Globus pallidus (tissue), 1 donor: ENCODE measurements at regions not wholly inside any gene's neighbourhood (a gene's known extent, or its start where the extent isn't known, plus 50 kb on each side); places are given as distances from the start of the nearest gene placed in this dataset.
A peak's percentile ranks its signal among the peaks of the same experiment; 100 is the strongest.

ENCODE experiments used
- DNase-seq: peaks from one replicate; pipeline ENCODE4 v3.0.0-alpha.2; 2015; ENCODE audit warnings: low spot score

- DNase-seq = no peak
These were observed 90.3 kb upstream of the TMEM17 start for GRCh38 chr2:62596061-62596921.

DNA sequence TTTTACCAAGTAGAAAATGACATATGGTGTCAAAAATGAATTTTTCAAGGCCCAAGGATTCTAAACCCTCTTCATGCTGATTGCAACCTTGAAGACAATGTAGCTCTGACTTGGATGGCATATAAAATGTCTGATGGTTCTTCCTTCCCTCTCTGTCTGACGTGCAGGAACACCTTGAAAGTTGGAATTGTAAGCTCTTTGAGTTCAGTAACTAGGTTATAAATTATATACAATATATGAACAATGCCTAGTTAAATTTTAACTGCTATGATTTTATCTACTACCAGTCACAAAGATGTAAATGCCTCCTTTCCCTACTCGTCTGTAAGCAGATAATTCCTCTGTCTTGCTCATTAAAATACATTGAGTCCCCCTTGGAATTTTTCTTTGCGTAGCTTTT is 89.5 kb upstream of the TMEM17 start:
- DNase-seq = no peak

GRCh38 chr2:62593825-62594224 is 87.8 kb upstream of the TMEM17 start:
- DNase-seq = no peak

DNA sequence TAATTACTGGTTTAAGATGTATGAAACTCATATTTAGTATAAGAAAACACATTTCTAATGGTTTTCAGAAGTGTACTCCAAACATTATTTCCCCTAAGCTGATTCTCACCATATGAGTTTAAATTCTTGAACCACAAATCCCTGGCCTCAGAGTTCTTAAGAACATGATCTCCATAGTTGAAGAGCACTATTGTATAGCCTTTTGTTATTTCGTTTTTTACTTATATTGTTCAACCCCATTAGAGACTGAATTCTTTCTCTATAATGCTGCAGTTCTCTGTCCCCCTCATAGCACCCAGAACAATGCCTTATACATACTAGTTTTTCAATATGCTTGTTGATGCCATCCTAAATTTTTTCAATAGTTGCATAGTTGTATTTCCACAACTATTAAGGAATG is 85.5 kb upstream of the TMEM17 start:
- no peak for DNase-seq

DNA sequence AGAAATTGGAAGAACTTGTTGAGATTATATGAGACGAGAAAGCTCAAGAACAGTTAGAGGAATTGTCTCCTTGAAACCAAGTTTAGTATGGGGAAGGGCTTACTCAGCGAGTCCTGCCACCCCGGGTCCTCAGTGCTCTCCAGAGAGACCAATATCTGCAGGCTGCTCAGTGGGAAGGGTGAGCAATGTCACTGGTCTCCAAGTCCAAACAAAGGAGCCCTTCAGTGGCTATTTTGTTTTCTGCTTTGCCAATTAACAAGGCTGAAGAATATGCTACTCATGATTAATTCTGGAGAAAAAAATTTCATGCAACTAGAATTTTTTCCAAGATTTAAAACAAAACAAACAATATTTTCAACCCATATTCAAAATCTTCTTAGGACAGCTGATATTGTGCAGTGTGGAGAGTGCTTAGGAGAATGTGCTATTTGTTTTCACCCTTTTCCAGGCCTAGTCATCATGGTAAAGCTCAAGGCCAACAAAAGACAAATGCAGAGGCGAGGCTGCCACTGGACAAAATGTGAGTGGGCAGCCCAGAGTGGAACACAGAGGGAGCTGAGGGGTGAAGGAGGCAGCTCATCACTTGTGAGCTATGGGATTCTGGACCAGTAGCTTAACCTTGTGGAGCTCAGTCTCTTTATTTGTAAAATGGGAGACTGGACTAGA is 83.8 kb upstream of the TMEM17 start:
- DNase-seq = peak; percentile 65

GRCh38 chr2:62587592-62587991 is 81.6 kb upstream of the TMEM17 start:
- DNase-seq = no peak

DNA sequence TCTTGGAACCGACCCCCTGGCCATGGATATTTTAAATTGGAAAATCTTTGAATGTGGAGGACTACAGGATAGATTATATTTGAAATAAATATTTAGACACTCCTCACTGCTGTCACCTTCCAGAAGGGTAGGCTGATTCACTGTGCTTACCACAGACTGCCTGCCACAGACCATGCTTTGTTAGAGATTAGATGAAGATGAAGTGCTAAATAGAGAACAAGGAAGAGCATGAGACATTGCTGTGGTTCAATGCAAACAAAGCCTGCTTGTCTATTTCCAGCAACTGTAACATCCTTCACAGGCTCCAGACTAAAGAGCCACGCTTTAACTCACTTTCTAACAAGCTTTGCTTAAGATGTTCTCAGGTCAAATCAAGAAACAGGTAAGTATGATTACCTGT is 81.0 kb upstream of the TMEM17 start:
- DNase-seq = peak; percentile 63

DNA sequence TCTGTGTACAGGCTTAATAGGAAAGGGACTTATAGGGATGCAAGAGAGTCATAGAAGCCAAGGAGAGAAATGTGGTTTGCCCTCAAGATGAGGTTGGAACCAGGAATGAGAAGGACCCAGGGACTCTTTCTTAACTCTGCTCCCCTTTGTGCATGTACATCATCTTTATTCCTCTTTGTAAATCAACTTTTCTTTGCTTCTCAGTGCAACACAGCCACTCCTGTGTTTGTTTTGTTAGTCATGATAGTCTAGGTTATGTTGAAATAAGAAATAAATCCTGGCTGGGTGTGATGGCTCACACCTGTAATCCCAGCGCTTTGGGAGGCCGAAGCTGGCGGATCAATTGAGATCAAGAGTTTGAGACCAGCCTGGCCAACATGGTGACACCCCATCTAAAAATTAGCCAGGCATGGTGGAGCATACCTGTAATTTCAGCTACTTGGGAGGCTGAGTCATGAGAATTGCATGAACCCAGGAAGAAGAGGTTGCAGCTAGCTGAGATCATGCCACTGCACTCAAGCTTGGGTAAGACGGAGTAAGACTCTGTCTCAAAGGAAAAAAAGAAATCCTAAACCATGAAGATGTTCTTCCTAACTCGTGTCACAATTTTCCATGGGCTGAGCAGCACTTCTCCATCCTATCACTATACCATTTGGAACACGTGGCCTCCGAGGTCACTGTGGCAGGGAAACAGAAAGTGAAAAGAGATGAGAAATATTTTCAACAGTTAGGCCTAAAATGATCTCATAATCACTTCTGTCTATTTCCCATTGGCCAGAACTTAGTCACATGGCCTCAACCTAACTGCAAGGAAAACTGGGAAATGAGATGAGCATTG is 73.0 kb upstream of the TMEM17 start:
- no peak for DNase-seq

- DNase-seq = no peak
These were observed 72.2 kb upstream of the TMEM17 start for GRCh38 chr2:62577994-62578781.

- no peak for DNase-seq
These were observed 70.4 kb upstream of the TMEM17 start for GRCh38 chr2:62576276-62576939.

GRCh38 chr2:62573936-62574335 is 67.9 kb upstream of the TMEM17 start:
- no peak for DNase-seq

GRCh38 chr2:62573137-62573731 is 67.2 kb upstream of the TMEM17 start:
- DNase-seq = no peak

- DNase-seq = no peak
These were observed 65.1 kb upstream of the TMEM17 start for GRCh38 chr2:62570861-62571698.

DNA sequence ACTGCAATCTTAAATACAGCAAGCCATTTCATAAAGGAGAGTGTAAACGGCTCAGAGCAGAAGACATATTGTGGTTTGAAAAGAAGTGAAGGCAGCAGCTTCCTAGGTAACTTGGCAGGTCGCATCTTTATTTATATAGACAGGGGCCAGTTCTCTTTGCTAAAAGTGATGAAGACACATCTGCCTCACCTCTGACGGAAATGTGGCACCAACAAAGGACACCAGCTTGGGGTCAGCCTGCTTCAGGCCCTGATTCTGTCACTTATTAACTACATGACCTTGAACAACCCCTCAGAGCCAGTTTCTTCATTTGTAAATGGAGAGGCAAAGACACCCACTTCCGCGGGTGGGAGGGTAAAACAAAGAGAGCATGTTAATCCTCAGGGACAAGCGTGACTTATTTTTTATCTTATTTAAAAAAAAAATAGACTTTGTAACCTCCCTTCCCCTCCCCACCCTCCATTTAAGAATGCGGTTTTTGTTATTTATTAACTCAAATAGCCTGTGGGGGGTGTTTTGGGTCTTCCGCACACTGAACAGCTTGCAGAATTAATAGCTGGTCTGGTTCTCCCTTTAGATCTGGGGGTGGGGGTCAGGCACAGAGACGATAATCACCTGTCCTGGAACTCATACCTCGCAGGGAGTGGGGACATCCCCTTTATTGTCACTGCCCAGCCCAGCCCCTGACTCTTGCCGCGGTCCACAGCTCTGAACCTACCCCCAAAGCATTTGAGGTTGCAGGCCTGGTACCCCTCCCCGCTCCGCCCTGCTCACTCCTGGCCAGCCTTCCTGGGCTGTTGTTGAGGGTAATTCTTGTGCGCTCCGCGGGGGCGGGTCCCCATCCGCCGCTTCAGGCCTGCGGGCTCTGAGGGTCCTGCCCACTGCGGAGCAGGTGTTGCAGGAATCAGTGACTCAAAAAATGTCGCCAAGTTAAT is 64.2 kb upstream of the TMEM17 start:
- DNase-seq = no peak

- DNase-seq = no peak
These were observed 63.2 kb upstream of the TMEM17 start for GRCh38 chr2:62568983-62569837.

GRCh38 chr2:62568074-62568473 is 62.1 kb upstream of the TMEM17 start:
- no peak for DNase-seq

DNA sequence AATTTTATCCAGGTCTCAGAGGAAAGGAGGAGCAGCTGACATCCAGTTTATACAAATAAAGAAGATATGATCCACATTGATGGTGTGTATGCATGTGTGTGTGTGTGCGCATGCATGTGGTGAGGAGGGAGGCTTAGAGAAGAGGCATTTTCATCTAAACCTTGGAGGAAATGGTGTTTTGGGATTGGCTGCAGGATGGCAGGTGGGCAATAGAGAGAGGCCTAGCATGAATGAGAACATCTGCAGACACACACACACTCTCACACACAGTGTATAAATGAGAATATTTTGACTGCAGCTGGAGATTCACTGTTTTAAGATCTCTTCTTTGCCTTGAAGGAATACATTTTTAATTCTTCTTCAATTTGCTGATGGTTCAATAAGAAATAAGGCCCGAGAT is 61.7 kb upstream of the TMEM17 start:
- DNase-seq = no peak

- DNase-seq = no peak
These were observed 60.9 kb upstream of the TMEM17 start for GRCh38 chr2:62566847-62567246.
